HEK293 (cell line): ENCODE measurements at regions not wholly inside any gene's neighbourhood (a gene's known extent, or its start where the extent isn't known, plus 50 kb on each side); places are given as distances from the start of the nearest gene placed in this dataset.

Source experiments
- CTCF ChIA-PET: fragments of 350-600 bp; formaldehyde crosslinking; extraction: SDS; loops from one replicate; lab custom pipeline; 2021; ENCODE audit warnings: antibody characterized with exemption; lab: Yijun Ruan, JAX
- POLR2A ChIA-PET: fragments of 300-600 bp; formaldehyde crosslinking; extraction: SDS; loops from one replicate; lab custom pipeline; 2020; ENCODE audit warnings: antibody characterized with exemption, inconsistent platforms; lab: Yijun Ruan, JAX
- H3K27ac ChIP-seq: fragments of 200-500 bp; sonication (Bioruptor generic); 2 replicates; pipeline ENCODE4 v1.5.1; 2014; ENCODE audit warnings: low read depth, low read length, control low read depth, inconsistent platforms; ENCODE audit errors: extremely low read depth
- H3K36me3 ChIP-seq, 2 experiments: fragments of 200-500 bp in 1 of 2; sonication (Bioruptor generic) in 1 of 2; 1 replicate in 1 of 2; 2 replicates in 1 of 2; pipeline ENCODE4 v1.5.1; 2014 to 2017; ENCODE audit warnings: inconsistent platforms in 2 of 2, low read length in 2 of 2; ENCODE audit not compliant: control insufficient read depth in 2 of 2, insufficient read depth in 1 of 2
- H3K4me1 ChIP-seq: fragments of 200-500 bp; sonication (Bioruptor generic); 2 replicates; pipeline ENCODE4 v1.5.1; 2014; ENCODE audit warnings: mild to moderate bottlenecking, low read length, inconsistent platforms; ENCODE audit not compliant: control insufficient read depth, insufficient read depth
- H3K4me3 ChIP-seq: 2 replicates; pipeline ENCODE4 v1.5.1; 2011; ENCODE audit warnings: low read depth, mild to moderate bottlenecking, control low read depth, low read length, moderate library complexity
- H3K9me3 ChIP-seq: fragments of 200-500 bp; sonication (Bioruptor generic); 2 replicates; pipeline ENCODE4 v1.5.1; 2014; ENCODE audit warnings: low read depth, low read length, inconsistent platforms; ENCODE audit not compliant: control insufficient read depth, insufficient read depth
- SALL2 ChIP-seq: fragments of 450-650 bp; formaldehyde crosslinking; IDR thresholded peaks from 2 replicates; pipeline ENCODE4 v1.5.0; 2017; ENCODE audit warnings: missing biosample characterization, mild to moderate bottlenecking, missing genetic modification characterization, borderline replicate concordance
- ZIC2 ChIP-seq: fragments of 450-650 bp; formaldehyde crosslinking; IDR thresholded peaks from 2 replicates; pipeline ENCODE4 v1.5.1; 2016; ENCODE audit warnings: missing biosample characterization, missing genetic modification characterization
- ZNF132 ChIP-seq: fragments of 450-650 bp; formaldehyde crosslinking; IDR thresholded peaks from 2 replicates; pipeline ENCODE4 v1.5.1; 2017; ENCODE audit warnings: missing biosample characterization, missing genetic modification characterization, borderline replicate concordance
- ZNF211 ChIP-seq: fragments of 450-650 bp; formaldehyde crosslinking; IDR thresholded peaks from 2 replicates; pipeline ENCODE4 v1.5.1; 2016; ENCODE audit warnings: low read depth, missing biosample characterization, missing genetic modification characterization
- ZNF214 ChIP-seq: fragments of 450-650 bp; formaldehyde crosslinking; IDR thresholded peaks from 2 replicates; pipeline ENCODE4 v1.5.1; 2017; ENCODE audit warnings: missing biosample characterization, mild to moderate bottlenecking, missing genetic modification characterization, borderline replicate concordance
- ZNF223 ChIP-seq: fragments of 450-650 bp; formaldehyde crosslinking; IDR thresholded peaks from 2 replicates; pipeline ENCODE4 v1.5.1; 2016; ENCODE audit warnings: missing biosample characterization, missing genetic modification characterization
- ZNF404 ChIP-seq: fragments of 450-650 bp; formaldehyde crosslinking; IDR thresholded peaks from 2 replicates; pipeline ENCODE4 v1.5.1; 2017; ENCODE audit warnings: missing biosample characterization, missing genetic modification characterization
- ZNF416 ChIP-seq: fragments of 450-650 bp; formaldehyde crosslinking; IDR thresholded peaks from 2 replicates; pipeline ENCODE4 v1.5.1; 2016; ENCODE audit warnings: missing biosample characterization, missing genetic modification characterization
- ZNF433 ChIP-seq: fragments of 450-650 bp; formaldehyde crosslinking; IDR thresholded peaks from 2 replicates; pipeline ENCODE4 v1.5.1; 2016; ENCODE audit warnings: missing biosample characterization, missing genetic modification characterization, low read depth
- ZNF585B ChIP-seq: fragments of 450-650 bp; formaldehyde crosslinking; IDR thresholded peaks from 2 replicates; pipeline ENCODE4 v1.5.1; 2016; ENCODE audit warnings: missing biosample characterization, missing genetic modification characterization
- ZNF654 ChIP-seq: fragments of 450-650 bp; formaldehyde crosslinking; IDR thresholded peaks from 2 replicates; pipeline ENCODE4 v1.5.1; 2016; ENCODE audit warnings: low read depth, missing biosample characterization, missing genetic modification characterization
- ZSCAN23 ChIP-seq: fragments of 450-650 bp; formaldehyde crosslinking; IDR thresholded peaks from 2 replicates; pipeline ENCODE4 v1.5.1; 2016; ENCODE audit warnings: missing biosample characterization, missing genetic modification characterization
- TF ChIP-seq, protein P1 (sequence below): sonication (generic); formaldehyde crosslinking; IDR thresholded peaks from 2 replicates; pipeline ENCODE4 v1.8.1; 2022; ENCODE audit warnings: mild to moderate bottlenecking, moderate library complexity, missing genetic modification reagents
- TF ChIP-seq, protein P2 (sequence below): fragments of 450-650 bp; formaldehyde crosslinking; conservative IDR thresholded peaks from 2 replicates; pipeline ENCODE4 v1.5.1; 2016; ENCODE audit warnings: low read depth, missing biosample characterization, missing genetic modification characterization
- TF ChIP-seq, protein P3 (sequence below): fragments of 450-650 bp; formaldehyde crosslinking; IDR thresholded peaks from 2 replicates; pipeline ENCODE4 v1.5.0; 2017; ENCODE audit warnings: missing biosample characterization, missing genetic modification characterization, borderline replicate concordance
- TF ChIP-seq, protein P4 (sequence below): fragments of 450-650 bp; formaldehyde crosslinking; IDR thresholded peaks from 2 replicates; pipeline ENCODE4 v1.5.1; 2016; ENCODE audit warnings: missing biosample characterization, missing genetic modification characterization
- TF ChIP-seq, protein P5 (sequence below): fragments of 450-650 bp; formaldehyde crosslinking; optimal IDR thresholded peaks from 2 replicates; pipeline ENCODE3; 2016; ENCODE audit warnings: missing biosample characterization, mild to moderate bottlenecking, missing genetic modification characterization
- TF ChIP-seq, protein P6 (sequence below): fragments of 450-650 bp; formaldehyde crosslinking; IDR thresholded peaks from 2 replicates; pipeline ENCODE4 v1.5.1; 2016; ENCODE audit warnings: missing biosample characterization, missing genetic modification characterization
- TF ChIP-seq, protein P7 (sequence below): fragments of 450-650 bp; formaldehyde crosslinking; IDR thresholded peaks from 2 replicates; pipeline ENCODE4 v1.5.1; 2016; ENCODE audit warnings: missing biosample characterization, missing genetic modification characterization
- TF ChIP-seq, protein P8 (sequence below): fragments of 450-650 bp; formaldehyde crosslinking; IDR thresholded peaks from 2 replicates; pipeline ENCODE4 v1.5.1; 2016; ENCODE audit warnings: missing biosample characterization, missing genetic modification characterization

DNA sequence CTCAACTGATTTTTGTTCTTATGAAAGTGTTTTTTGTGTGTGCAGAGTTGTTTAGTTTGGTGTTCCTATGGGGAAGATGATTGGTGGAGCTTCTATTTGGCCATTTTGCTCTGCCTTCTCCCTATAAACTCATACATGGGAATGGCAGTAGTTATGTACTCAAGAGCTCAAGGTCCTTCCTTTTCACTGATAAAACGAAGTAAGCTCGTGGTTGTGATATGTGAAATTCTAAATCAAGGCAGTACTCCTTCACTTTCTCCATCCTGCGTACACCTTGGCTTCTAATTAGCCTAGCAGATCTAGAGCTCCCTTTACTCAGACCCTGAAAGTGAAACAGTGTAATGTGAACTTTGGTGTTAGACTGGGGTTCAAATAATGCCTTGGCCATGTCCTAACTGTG is 159.3 kb upstream of the TNC start:
- H3K27ac ChIP-seq = no peak overlapping the region
- CTCF ChIA-PET = no interaction called here
- H3K4me3 ChIP-seq = no peak overlapping the region
- H3K9me3 ChIP-seq = no peaks in the 10 kb centered on the region
- H3K4me1 ChIP-seq = no peaks in the 10 kb centered on the region
- POLR2A ChIA-PET = no interaction called here
- TF ChIP-seq, protein P1, sequence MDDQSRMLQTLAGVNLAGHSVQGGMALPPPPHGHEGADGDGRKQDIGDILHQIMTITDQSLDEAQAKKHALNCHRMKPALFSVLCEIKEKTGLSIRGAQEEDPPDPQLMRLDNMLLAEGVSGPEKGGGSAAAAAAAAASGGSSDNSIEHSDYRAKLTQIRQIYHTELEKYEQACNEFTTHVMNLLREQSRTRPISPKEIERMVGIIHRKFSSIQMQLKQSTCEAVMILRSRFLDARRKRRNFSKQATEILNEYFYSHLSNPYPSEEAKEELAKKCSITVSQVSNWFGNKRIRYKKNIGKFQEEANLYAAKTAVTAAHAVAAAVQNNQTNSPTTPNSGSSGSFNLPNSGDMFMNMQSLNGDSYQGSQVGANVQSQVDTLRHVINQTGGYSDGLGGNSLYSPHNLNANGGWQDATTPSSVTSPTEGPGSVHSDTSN (CRISPR knock-in tag) = no peak
- TF ChIP-seq ZNF223 (tag by site-specific recombination) (no peak), ZIC2 (tag by site-specific recombination) (no peak), ZNF433 (tag by site-specific recombination) (no peak), ZSCAN23 (tag by site-specific recombination) (no peak), SALL2 (tag by site-specific recombination) (no peak), ZNF585B (tag by site-specific recombination) (no peak), ZNF214 (tag by site-specific recombination) (no peak), ZNF404 (tag by site-specific recombination) (no peak), ZNF654 (tag by site-specific recombination) (no peak), ZNF416 (no peak), ZNF211 (tag by site-specific recombination) (no peak), ZNF132 (tag by site-specific recombination) (no peak)
- TF ChIP-seq, protein P2, sequence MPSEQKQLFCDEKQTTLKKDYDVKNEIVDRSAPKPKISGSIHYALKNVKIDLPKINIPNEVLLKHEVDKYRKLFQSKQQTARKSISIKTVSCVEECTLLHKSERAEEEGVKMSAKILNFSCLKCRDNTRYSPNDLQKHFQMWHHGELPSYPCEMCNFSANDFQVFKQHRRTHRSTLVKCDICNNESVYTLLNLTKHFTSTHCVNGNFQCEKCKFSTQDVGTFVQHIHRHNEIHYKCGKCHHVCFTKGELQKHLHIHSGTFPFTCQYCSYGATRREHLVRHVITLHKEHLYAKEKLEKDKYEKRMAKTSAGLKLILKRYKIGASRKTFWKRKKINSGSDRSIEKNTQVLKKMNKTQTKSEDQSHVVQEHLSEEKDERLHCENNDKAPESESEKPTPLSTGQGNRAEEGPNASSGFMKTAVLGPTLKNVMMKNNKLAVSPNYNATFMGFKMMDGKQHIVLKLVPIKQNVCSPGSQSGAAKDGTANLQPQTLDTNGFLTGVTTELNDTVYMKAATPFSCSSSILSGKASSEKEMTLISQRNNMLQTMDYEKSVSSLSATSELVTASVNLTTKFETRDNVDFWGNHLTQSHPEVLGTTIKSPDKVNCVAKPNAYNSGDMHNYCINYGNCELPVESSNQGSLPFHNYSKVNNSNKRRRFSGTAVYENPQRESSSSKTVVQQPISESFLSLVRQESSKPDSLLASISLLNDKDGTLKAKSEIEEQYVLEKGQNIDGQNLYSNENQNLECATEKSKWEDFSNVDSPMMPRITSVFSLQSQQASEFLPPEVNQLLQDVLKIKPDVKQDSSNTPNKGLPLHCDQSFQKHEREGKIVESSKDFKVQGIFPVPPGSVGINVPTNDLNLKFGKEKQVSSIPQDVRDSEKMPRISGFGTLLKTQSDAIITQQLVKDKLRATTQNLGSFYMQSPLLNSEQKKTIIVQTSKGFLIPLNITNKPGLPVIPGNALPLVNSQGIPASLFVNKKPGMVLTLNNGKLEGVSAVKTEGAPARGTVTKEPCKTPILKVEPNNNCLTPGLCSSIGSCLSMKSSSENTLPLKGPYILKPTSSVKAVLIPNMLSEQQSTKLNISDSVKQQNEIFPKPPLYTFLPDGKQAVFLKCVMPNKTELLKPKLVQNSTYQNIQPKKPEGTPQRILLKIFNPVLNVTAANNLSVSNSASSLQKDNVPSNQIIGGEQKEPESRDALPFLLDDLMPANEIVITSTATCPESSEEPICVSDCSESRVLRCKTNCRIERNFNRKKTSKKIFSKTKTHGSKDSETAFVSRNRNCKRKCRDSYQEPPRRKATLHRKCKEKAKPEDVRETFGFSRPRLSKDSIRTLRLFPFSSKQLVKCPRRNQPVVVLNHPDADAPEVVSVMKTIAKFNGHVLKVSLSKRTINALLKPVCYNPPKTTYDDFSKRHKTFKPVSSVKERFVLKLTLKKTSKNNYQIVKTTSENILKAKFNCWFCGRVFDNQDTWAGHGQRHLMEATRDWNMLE (tag by site-specific recombination) = no peak
- TF ChIP-seq, protein P3, sequence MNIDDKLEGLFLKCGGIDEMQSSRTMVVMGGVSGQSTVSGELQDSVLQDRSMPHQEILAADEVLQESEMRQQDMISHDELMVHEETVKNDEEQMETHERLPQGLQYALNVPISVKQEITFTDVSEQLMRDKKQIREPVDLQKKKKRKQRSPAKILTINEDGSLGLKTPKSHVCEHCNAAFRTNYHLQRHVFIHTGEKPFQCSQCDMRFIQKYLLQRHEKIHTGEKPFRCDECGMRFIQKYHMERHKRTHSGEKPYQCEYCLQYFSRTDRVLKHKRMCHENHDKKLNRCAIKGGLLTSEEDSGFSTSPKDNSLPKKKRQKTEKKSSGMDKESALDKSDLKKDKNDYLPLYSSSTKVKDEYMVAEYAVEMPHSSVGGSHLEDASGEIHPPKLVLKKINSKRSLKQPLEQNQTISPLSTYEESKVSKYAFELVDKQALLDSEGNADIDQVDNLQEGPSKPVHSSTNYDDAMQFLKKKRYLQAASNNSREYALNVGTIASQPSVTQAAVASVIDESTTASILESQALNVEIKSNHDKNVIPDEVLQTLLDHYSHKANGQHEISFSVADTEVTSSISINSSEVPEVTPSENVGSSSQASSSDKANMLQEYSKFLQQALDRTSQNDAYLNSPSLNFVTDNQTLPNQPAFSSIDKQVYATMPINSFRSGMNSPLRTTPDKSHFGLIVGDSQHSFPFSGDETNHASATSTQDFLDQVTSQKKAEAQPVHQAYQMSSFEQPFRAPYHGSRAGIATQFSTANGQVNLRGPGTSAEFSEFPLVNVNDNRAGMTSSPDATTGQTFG (tag by site-specific recombination) = no peak
- TF ChIP-seq, protein P4, sequence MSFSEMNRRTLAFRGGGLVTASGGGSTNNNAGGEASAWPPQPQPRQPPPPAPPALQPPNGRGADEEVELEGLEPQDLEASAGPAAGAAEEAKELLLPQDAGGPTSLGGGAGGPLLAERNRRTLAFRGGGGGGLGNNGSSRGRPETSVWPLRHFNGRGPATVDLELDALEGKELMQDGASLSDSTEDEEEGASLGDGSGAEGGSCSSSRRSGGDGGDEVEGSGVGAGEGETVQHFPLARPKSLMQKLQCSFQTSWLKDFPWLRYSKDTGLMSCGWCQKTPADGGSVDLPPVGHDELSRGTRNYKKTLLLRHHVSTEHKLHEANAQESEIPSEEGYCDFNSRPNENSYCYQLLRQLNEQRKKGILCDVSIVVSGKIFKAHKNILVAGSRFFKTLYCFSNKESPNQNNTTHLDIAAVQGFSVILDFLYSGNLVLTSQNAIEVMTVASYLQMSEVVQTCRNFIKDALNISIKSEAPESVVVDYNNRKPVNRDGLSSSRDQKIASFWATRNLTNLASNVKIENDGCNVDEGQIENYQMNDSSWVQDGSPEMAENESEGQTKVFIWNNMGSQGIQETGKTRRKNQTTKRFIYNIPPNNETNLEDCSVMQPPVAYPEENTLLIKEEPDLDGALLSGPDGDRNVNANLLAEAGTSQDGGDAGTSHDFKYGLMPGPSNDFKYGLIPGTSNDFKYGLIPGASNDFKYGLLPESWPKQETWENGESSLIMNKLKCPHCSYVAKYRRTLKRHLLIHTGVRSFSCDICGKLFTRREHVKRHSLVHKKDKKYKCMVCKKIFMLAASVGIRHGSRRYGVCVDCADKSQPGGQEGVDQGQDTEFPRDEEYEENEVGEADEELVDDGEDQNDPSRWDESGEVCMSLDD (tag by site-specific recombination) = no peak
- TF ChIP-seq, protein P5, sequence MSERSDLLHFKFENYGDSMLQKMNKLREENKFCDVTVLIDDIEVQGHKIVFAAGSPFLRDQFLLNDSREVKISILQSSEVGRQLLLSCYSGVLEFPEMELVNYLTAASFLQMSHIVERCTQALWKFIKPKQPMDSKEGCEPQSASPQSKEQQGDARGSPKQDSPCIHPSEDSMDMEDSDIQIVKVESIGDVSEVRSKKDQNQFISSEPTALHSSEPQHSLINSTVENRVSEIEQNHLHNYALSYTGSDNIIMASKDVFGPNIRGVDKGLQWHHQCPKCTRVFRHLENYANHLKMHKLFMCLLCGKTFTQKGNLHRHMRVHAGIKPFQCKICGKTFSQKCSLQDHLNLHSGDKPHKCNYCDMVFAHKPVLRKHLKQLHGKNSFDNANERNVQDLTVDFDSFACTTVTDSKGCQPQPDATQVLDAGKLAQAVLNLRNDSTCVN (tag by site-specific recombination) = no peak
- TF ChIP-seq, protein P6, sequence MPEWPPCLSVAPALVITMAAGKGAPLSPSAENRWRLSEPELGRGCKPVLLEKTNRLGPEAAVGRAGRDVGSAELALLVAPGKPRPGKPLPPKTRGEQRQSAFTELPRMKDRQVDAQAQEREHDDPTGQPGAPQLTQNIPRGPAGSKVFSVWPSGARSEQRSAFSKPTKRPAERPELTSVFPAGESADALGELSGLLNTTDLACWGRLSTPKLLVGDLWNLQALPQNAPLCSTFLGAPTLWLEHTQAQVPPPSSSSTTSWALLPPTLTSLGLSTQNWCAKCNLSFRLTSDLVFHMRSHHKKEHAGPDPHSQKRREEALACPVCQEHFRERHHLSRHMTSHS (tag by site-specific recombination) = no peak
- TF ChIP-seq, protein P7, sequence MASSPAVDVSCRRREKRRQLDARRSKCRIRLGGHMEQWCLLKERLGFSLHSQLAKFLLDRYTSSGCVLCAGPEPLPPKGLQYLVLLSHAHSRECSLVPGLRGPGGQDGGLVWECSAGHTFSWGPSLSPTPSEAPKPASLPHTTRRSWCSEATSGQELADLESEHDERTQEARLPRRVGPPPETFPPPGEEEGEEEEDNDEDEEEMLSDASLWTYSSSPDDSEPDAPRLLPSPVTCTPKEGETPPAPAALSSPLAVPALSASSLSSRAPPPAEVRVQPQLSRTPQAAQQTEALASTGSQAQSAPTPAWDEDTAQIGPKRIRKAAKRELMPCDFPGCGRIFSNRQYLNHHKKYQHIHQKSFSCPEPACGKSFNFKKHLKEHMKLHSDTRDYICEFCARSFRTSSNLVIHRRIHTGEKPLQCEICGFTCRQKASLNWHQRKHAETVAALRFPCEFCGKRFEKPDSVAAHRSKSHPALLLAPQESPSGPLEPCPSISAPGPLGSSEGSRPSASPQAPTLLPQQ (tag by site-specific recombination) = no peak
- TF ChIP-seq, protein P8, sequence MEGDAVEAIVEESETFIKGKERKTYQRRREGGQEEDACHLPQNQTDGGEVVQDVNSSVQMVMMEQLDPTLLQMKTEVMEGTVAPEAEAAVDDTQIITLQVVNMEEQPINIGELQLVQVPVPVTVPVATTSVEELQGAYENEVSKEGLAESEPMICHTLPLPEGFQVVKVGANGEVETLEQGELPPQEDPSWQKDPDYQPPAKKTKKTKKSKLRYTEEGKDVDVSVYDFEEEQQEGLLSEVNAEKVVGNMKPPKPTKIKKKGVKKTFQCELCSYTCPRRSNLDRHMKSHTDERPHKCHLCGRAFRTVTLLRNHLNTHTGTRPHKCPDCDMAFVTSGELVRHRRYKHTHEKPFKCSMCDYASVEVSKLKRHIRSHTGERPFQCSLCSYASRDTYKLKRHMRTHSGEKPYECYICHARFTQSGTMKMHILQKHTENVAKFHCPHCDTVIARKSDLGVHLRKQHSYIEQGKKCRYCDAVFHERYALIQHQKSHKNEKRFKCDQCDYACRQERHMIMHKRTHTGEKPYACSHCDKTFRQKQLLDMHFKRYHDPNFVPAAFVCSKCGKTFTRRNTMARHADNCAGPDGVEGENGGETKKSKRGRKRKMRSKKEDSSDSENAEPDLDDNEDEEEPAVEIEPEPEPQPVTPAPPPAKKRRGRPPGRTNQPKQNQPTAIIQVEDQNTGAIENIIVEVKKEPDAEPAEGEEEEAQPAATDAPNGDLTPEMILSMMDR (tag by site-specific recombination) = no peak
- H3K36me3 ChIP-seq = no peaks in the 10 kb centered on the region
